ACHN (cell line): ENCODE measurements at regions not wholly inside any gene's neighbourhood (a gene's known extent, or its start where the extent isn't known, plus 50 kb on each side); places are given as distances from the start of the nearest gene placed in this dataset.
"Not testable (repeated sequence)": the region's sequence is repeated elsewhere in the genome, so short reads cannot be mapped to it uniquely, and the experiment has no call there.

ENCODE experiments used
- DNase-seq: peaks from one replicate; pipeline ENCODE4 v3.0.0-alpha.2; 2015
- in situ Hi-C: cut with HindIII; loops from 2 replicates; pipeline ENCODE4 v1.10.0; 2017; ENCODE audit warnings: low sequenced_read_pairs, low pct_ligation_motif_present, low pct_unique_long_range_greater_than_20kb

DNA sequence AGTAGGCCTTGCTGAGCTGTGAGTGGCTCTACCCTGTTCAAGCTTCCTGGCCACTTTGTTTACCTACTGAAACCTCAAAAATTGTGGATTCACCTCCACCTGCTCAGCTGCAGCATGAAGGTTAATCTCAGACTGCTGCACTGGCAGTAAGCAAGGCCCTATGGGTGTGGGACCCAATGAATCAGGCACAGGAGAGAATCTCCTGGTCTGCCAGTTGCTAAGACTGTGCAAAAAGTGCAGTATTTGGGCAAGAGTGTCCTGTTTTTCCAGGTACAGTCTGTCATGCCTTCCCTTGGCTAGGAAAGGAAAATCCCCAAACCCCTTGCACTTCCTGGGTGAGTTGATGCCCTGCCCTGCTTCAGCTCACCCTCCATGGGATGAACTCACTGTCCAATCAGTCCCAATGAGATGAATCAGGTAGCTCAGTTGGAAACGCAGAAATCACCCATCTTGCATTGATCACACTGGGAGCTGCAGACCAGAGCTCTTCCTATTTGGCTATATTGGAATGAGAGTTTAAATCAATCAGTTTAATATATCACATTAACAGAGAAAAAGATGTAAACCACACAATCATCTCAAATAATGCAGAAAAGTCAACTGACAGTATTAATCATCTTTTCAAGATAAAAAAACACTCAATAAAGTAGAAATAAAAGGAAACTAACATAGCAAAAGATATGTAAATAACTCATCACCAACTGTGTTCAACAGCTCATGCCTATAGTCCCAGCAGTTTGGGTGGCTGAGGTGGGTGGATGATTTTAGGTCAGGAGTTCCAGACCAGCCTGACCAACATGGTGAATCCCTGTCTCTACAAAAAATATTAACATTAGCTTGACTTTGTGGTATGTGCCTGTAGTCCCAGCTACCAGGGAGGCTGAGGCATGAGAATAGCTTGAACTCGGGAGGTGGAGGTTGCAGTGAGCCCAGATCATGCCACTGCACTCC, 1638.4 kb downstream of the SPATA31A7 start:
- in situ Hi-C loops, DNase-seq: not testable (repeated sequence)

DNA sequence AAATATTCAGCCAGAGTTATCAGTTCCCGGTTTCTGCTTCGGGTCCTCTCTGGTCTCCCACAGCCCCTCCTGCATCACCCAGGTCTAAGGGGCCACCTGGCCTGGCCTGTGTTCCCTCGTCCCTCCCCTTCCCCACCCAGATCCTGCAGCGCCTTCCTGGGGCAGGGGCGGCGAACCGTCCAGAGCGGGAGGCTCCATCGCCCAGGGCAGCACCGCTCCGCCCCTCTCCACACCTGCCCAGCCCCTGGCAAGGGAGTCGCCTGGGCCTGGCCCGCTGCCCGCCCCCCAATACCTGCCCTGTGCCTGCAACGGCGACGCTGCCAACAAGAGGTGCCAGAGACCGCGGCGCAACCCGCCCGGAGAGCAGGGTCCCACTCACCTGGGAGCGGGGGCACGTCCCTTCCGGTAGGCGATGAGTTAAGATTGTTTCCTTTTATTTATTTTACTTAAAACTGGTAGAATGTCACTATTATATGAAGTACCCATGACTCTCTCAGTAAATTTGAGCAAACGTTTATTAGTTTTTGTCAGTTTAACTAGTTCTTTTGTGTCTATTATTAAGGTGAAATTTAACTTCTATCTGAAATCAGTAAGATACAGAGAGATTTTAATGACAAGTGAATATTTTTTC, 1641.1 kb downstream of the SPATA31A7 start:
- DNase-seq, in situ Hi-C loops: not testable (repeated sequence)

DNA sequence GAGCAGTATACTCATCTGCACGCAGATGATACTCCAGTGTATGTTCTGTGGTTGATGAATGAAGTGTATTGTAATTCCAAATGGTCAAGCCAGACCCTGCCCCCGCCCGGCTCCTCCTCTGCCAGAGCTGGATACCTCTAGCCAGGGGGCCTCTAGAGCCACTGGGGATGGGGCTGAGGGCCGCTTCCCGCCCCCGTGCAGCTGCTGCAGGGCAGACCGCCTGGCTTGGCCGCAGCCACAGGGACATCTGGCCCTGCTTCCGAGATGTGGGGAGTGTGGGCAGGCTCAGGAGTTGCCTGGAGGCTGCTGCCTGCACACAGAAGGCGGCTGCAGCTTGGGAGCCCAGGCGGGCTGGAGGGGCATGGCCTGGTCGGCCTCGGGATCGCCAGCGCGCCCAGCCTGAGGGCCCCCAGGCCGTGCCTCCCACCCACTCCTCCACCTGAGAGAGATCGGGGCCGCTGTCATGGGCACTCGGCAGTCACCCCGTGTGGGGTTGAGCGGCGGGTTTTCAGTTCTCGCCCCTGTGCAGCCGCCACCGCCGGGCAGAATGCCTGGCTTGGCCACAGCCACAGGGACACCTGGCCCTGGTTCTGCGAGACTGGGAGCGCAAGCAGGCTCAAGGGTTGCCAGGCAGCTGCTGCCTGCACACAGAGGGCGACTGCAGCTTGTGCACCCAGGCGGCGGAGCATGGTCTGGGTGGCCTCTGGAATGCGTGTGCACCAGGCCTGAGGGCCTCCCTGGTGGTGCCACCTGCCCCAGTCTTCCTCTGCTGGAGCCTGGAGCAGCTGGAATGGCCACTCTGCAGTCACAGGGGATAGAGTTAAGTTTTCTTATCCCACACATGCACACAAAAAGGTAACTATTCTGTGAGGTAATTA, 1643.7 kb downstream of the SPATA31A7 start:
- in situ Hi-C loops, DNase-seq: not testable (repeated sequence)

DNA sequence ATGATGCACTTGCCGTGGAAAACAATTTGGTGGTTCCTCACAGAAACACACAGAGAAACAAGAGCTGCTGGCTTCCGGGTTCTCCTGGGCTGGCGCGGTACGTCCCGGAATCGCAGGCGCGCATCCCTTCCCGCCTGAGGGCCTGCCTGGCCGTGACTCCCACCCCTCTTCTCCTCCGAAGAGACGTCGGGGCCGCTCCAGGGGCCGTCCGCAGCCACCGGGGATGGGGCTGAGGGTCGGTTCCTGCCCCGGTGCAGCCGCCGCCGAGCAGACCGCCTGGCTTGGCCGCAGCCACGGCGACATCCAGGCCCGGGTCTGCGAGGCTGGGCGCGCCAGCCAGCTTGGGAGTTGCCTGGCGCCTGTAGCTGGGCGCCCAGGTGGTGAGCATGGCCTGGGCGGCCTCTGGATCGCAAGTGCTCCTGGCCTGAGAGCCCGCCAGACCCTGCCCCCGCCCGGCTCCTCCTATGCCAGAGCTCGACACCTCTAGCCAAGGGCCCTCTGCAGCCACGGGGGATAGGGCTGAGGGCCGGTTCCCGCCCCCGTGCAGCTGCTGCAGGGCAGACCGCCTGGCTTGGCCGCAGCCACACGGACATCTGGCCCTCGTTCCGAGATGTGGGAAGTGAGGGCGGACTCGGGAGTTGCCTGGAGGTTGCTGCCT, 1647.5 kb downstream of the SPATA31A7 start:
- DNase-seq, result peak; percentile 12
- in situ Hi-C loops, result not testable (repeated sequence)

DNA sequence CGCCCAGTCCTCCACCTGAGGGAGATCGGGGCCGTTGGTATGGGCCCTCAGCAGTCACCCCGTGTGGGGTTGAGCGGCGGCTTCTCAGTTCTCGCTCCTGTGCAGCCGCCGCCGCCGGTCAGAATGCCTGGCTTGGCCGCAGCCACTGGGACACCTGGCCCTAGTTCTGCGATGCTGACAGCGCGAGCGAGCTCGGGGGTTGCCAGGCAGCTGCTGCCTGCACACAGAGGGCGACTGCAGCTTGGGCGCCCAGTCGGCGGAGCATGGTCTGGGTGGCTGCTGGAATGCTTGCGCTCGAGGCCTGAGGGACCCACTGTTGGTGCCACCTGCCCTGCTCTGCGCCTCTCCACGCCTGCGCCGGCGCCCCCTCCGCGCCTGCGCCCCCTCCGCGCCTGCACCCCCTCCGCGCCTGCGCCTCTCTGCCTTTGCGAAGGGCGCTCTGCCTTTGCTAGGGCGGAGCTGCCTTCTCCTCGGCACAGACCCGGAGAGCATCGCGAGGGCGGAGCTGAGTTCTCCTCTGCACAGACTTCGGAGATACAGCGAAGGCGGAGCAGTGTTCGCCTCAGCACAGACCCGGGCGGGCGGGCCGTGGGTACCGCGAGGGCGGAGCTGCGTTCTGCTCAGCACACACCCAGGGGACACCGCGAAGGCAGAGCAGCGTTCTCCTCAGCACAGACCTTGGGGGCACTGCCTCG, 1648.3 kb downstream of the SPATA31A7 start:
- DNase-seq, result peak; percentile 93
- in situ Hi-C loops, result not testable (repeated sequence)

DNA sequence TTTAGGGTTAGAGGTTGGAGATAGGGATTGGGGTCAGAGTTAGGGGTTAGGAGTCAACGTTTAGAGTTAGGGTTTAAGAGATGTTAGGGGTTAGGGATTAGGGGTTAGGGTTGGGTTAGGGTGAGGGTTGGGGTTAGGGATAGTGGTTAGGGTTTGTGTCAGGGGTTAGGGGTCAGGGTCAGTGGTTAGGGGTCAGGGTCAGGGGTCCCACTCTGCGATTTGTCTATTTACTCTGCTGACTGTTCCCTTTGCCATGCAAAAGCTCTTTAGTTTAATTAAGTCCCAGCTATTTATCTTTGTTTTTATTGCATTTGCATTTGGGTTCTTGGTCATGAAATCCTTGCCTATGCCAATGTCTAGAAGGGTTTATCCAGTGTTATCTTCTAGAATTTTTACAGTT, 1649.3 kb downstream of the SPATA31A7 start:
- in situ Hi-C loops, result not testable (repeated sequence)

DNA sequence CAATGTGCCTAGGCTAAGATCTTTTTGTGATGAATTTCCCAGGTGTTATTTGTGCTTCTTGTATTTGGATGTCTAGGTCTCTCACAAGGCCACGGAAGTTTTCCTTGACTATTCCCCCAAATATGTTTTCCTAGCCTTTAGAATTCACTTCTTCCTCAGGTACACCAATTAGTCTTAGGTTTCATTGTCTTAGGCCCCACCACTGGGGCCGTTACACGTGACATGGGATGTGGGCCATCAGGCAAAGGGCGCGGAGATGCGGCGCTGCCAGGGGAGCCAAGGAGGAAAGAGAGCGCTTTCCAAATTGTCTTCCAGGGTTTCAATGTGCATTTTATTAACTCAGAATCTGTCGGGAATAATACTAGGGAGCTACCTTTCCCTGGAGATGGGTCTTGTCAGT, 1653.3 kb downstream of the SPATA31A7 start:
- in situ Hi-C loops, result not testable (repeated sequence)

More for the DNA sequence above, 1649.3 kb downstream of the SPATA31A7 start:
- not testable (repeated sequence) for DNase-seq

DNA sequence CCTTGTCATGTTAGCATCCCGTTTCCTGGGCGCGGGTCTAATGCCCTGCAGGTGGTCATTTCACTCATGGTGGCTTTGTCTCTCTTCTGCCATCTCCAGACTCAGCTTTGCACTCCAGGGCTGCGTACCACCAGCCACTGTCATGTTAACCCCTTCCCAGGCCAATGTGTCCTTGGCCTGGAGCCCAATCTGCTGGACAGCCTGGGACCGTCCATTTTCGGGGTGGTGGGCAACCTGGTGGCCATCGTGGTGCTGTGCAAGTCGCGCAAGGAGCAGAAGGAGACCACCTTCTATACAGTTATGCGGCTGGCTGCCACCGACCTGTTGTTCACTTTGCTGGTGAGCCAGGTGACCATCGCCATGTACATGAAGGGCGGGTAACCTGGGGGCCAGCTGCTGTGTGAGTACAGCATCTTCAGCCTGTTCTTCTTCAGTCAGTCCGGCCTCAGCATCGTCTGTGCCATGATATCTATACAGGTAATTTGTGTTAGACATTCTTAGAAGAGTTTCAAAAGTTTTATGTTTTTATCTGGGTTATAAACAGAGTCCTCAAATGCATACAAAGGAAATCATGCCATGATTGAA, 1654.0 kb downstream of the SPATA31A7 start:
- DNase-seq, in situ Hi-C loops: not testable (repeated sequence)

More for the DNA sequence above, 1653.3 kb downstream of the SPATA31A7 start:
- DNase-seq, result not testable (repeated sequence)

DNA sequence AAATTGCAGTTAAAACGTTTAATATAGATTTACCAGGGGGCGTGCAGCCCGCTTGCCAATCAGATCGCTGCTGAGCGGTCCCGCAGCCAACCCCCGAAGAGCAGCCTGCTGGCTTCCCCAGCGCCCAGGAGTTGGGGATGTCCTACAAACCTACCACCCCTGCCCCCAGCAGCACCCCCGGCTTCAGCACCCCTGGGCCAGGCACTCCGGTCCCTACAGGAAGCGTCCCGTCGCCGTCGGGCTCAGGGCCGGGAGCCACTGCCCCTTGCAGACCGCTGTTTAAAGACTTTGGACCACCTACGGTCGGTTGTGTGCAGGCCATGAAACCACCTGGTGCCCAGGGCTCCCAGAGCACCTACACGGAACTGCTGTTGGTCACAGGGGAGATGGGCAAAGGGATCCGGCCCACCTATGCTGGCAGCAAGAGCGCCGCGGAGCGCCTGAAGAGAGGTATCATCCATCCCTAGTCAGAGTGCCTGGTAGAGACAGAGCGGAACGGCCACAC, 1654.9 kb downstream of the SPATA31A7 start:
- DNase-seq, in situ Hi-C loops: not testable (repeated sequence)

DNA sequence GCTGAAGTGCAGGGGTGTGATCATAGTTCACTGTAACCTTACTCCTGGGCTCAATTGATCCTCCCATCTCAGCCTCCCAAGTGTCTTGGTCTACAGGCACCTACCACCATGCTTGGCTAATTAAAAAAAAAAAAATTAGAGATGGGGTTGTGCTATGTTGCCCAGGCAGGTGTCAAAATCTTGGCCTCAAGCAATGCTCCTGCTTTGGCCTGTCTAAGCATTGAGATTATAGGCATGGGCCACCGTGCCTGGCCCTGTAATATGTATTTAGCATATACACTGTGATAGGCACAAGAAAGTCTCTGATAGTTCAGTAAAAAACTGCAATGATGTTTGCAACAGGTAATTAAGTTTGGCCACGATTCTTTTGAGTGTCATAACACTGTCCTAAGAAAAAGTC, 1658.4 kb downstream of the SPATA31A7 start:
- DNase-seq, in situ Hi-C loops: not testable (repeated sequence)

DNA sequence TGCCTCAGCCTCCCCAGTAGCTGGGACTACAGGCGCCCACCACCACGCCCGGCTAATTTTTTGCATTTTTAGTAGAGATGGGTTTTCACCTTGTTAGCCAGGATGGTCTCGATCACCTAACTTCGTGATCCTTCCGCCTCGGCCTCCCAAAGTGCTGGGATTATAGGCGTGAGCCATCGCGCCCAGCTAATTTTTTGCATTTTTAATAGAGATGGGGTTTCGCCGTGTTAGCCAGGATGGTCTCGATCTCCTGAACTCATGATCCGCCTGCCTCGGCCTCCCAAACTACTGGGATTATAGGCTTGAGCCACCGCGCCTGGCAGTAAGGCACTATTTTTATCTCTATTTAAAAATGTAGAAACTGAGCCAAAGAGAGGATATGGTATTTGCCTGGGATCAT, 1660.2 kb downstream of the SPATA31A7 start:
- in situ Hi-C loops, DNase-seq: not testable (repeated sequence)

DNA sequence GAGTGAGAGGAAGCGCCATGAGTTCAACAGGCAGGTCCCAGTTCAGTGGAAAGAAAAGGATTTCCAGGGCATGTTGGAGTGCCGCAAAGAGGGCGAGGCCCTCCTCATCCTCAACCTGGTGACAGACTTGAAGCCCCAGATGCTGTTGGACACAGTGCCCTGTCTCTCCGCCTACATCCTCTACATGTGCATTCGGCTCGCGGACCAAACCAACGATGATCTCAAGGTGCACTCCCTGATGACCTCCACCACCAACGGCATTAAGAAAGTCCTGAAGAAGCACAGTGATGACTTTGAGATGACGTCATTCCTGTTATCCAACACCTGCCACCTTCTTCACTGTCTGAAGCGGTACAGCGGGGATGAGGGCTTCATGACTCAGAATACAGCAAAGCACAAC, 1667.4 kb downstream of the SPATA31A7 start:
- DNase-seq, in situ Hi-C loops: not testable (repeated sequence)

DNA sequence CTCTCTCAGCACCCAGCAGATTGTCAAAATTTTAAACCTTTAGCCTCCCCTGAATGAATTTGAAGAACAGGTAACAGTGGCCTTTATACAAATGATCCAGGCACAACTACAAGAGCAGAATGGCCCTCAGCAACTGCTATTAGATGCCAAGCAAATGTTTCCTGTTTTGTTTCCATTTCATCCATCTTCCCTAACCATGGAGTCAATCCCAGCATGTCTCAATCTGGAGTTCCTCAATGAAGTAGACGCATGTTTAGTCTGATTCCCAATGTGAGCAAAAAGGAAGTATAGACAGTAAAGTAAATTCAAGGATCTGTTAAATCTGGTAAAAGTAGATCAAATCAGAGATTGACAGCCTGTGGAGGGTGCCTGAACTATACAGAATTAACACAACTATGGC, 1668.4 kb downstream of the SPATA31A7 start:
- in situ Hi-C loops, DNase-seq: not testable (repeated sequence)

DNA sequence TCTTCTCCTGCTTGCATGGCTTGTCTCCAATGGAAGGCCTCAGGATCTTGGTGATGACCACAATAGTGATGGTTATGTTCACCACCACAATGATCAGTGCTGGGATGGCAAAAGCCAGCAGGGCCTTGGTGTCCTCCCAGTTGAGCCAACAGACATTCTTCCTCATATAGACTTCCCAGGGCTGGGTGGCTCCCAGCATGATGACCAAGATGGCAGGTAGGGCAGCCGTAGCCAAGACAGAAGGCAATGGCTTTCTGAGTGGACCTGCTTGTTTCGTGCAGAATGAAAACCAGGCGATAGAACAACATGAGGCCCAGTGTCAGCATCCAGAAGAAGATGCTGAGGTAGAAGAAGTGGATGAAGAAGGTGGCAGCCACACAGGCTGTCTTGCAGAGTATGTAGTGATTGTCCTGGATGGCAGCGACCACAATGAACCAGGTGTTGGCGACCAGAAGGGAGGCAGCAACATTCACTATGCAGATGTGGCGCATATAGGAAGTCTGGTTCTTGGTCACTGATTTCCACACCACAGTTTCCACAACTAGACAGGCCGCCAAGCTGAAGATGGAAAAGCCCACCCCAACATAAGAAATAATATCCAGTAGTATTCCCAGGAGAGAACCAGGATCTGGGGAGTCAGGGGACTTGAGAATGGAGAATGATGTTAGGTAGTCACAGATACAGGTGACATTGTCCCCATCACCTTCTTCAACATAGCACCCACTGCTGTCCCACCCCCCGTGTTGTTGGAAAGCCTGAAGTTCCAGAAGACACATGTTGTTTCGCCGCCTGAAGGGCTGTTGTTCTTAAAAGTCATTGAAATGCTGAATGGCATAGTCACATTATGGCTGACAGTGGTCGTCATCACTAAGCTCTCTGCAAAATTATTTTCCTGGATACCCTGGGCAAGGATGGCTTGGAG, 1671.4 kb downstream of the SPATA31A7 start:
- in situ Hi-C loops, DNase-seq: not testable (repeated sequence)

DNA sequence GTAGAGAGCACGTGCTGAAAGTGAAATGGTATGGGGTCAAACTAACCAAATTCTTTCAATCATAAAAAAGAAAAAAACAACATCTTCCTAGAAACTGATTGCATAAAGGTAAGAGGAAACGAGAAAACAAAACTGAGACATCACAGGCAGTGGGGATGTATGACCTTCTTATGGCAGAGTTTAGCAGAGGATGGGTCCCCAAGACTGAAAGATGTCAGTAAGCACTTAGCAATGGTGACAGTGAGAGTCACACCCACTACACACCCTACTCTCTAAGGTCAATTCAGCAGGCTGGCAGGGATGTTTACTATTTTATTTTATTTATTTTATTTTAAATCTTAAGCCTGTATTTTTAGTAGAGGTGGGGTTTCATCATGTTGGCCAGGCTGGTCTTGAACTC, 1672.3 kb downstream of the SPATA31A7 start:
- DNase-seq, in situ Hi-C loops: not testable (repeated sequence)

DNA sequence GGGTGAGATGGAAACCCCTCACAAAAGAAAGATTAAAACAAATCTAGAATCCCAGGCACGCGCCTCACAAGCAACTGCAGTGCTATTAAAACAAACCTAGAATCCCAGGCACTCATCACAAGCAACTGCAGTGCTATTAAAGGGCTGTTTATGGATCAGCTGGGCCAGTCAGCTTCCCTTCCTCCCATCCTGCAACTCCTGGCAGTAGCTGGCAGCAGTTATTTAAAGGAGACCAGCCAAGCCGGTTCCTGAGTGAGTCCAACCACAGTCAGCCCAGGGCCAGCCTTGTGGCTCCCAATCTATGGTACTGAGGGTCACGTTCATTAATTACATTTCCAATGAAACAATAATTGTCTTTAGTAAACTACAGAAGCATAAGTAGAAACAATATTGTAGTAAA, 1673.5 kb downstream of the SPATA31A7 start:
- in situ Hi-C loops, DNase-seq: not testable (repeated sequence)
